ENCODE measurements at regions not wholly inside any gene's neighbourhood (a gene's known extent, or its start where the extent isn't known, plus 50 kb on each side); places are given as distances from the start of the nearest gene placed in this dataset.

DNA sequence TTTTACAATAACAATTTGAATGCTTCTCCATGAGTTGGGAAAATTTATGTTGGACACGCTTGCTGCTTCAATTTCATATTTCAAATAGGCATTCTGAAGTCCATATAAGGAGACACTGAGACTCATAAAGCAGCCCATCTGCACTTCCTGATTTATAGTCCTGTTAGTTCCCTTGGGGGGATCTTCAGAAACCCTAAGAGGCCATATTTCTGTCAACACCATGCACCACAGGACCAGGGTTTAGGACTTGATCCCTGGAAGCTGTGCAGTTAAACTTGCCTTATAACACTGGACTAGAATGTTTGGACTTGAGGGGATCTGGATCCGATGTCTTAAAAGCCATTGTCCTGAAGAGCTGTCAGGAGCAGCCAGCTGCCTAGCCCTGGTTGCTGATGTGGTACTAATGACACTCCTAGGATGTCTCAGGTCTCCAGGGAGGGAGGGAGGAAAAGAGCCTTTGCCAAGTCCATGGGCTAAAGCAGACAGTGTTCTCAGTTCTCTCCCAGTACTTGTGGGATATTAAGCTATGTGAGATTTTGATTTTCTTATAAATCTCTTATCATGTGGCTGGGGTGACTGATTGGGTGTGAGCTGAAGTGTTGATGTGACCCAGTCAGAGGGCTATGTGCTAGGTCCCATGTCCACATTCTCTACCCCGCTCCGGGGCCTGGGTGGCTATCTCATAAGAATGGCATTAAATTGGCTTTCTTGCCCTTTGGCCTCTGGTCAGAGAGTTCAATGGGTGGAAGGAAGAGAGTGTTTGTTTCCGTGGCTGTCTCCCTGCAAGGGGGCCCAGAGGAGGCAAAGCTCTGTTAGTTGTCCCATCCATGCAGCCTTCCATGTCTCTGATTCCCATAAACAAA, 399.8 kb downstream of the OSTF1 start:
- ChIA-PET POLR2A (ENCODE audit: unreplicated experiment) (no interaction called here), CTCF (interaction anchor here (0.7 kb wide), 1 partner anchor 292 kb away, joined by 3 read pairs; no protein-coding TSS in a partner anchor)
- Histone ChIP-seq H3K9me3 (ENCODE audit: control insufficient read depth, insufficient read depth, low read length) (no peaks in the 10 kb centered on the region; the same call in 1 of the 2 replicates), H3K56ac (ENCODE audit: extremely low read depth, insufficient read depth, low read length) (no peak overlapping the region), H3K18ac (ENCODE audit: low read depth, low read length) (no peak overlapping the region), H2AFZ (replicated peaks; ENCODE audit: low read length, poor library complexity) (no peak overlapping the region), H4K91ac (ENCODE audit: insufficient read depth, low read depth, low read length) (no peak overlapping the region), H3K4me2 (ENCODE audit: low read depth, low read length) (no peak overlapping the region), H3K4me1 (ENCODE audit: control insufficient read depth, insufficient read depth, low read length) (no peaks in the 10 kb centered on the region), H3K14ac (replicated peaks; ENCODE audit: low read depth, low read length) (no peak overlapping the region), H3K27me3 (ENCODE audit: control insufficient read depth, insufficient read depth, low read length) (no peaks in the 10 kb centered on the region), H4K8ac (ENCODE audit: low read depth in 2 of 2, low read length in 2 of 2) (no peak overlapping the region), H3K4ac (ENCODE audit: low read depth, low read length) (no peak overlapping the region), H3K9me1 (ENCODE audit: insufficient read depth, low read length) (no peaks in the 10 kb centered on the region), H3K23ac (ENCODE audit: low read depth, low read length) (no peak overlapping the region), H2AK5ac (ENCODE audit: low read depth, low read length) (no peak overlapping the region), H2AK9ac (replicated peaks; ENCODE audit: low read depth, low read length, poor library complexity) (no peak overlapping the region), H3K9ac (ENCODE audit: low read depth, low read length) (no peak overlapping the region), H4K20me1 (ENCODE audit: insufficient read depth, low read length) (no peaks in the 10 kb centered on the region), H3K79me1 (ENCODE audit: low read depth in 1 of 2, low read length in 2 of 2) (no peaks in the 10 kb centered on the region), H3K36me3 (ENCODE audit: control insufficient read depth, insufficient read depth, low read length) (no peaks in the 10 kb centered on the region), H3K4me3 (ENCODE audit: insufficient read depth, low read depth, low read length) (no peak overlapping the region), H3K27ac (ENCODE audit: insufficient read depth, low read length) (no peak overlapping the region), H2BK15ac (ENCODE audit: low read depth, low read length) (no peak overlapping the region), H2BK20ac (ENCODE audit: low read depth, low read length) (no peak overlapping the region), H2BK5ac (ENCODE audit: low read depth, low read length, poor library complexity, severe bottlenecking) (no peak overlapping the region), H2BK120ac (ENCODE audit: low read depth, low read length) (no peak overlapping the region), H4K5ac (ENCODE audit: low read depth, low read length) (no peak overlapping the region)
- no CpG with 5 or more reads among the region's 5 CpGs for WGBS, 2 experiments (ENCODE audit: extremely low coverage in 2 of 2, insufficient read length in 1 of 2)
- in situ Hi-C loops (cut with MboI; ENCODE audit: low sequenced_read_pairs) (no loop called here), intact Hi-C loops (cut with micrococcal nuclease) (no loop called here), dilution Hi-C loops (cut with HindIII; ENCODE audit: low sequenced_read_pairs, unreplicated experiment) (no loop called here)
- BruUV-seq (replicated peaks): no TSS peak
- no peak for DNase-seq
- ATAC-seq (ENCODE audit: low read depth): no peak
- TF ChIP-seq MAZ (IDR thresholded peaks at IDR 0.05; ENCODE audit: borderline replicate concordance, low read depth, low read length) (no peak), MAFK (IDR thresholded peaks at IDR 0.05; ENCODE audit: low read depth, low read length) (no peak), FOS (IDR thresholded peaks at IDR 0.05; ENCODE audit: low read depth, low read length) (no peak), SMC3 (IDR thresholded peaks at IDR 0.05; ENCODE audit: low read depth, low read length) (no peak), POLR2A (IDR thresholded peaks at IDR 0.05; ENCODE audit: low read depth, low read length) (no peak), RCOR1 (IDR thresholded peaks at IDR 0.05; ENCODE audit: insufficient replicate concordance, low read length) (no peak), CEBPB (IDR thresholded peaks at IDR 0.05; ENCODE audit: low read depth, low read length) (no peak), RAD21 (IDR thresholded peaks at IDR 0.05; ENCODE audit: low read length) (no peak), CHD1 (IDR thresholded peaks at IDR 0.05; ENCODE audit: low read depth, low read length) (no peak), RFX5 (IDR thresholded peaks at IDR 0.05; ENCODE audit: low read depth, low read length) (no peak), BHLHE40 (IDR thresholded peaks at IDR 0.05; ENCODE audit: low read depth, low read length) (no peak), MXI1 (IDR thresholded peaks at IDR 0.05; ENCODE audit: borderline replicate concordance, low read depth, low read length) (no peak), NFE2L2 (IDR thresholded peaks at IDR 0.05; ENCODE audit: low read depth, low read length) (no peak)
- TF ChIP-seq, protein P1, sequence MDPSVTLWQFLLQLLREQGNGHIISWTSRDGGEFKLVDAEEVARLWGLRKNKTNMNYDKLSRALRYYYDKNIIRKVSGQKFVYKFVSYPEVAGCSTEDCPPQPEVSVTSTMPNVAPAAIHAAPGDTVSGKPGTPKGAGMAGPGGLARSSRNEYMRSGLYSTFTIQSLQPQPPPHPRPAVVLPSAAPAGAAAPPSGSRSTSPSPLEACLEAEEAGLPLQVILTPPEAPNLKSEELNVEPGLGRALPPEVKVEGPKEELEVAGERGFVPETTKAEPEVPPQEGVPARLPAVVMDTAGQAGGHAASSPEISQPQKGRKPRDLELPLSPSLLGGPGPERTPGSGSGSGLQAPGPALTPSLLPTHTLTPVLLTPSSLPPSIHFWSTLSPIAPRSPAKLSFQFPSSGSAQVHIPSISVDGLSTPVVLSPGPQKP (IDR thresholded peaks at IDR 0.05; ENCODE audit: borderline replicate concordance, low read depth, low read length): no peak
- TF ChIP-seq, protein P2, sequence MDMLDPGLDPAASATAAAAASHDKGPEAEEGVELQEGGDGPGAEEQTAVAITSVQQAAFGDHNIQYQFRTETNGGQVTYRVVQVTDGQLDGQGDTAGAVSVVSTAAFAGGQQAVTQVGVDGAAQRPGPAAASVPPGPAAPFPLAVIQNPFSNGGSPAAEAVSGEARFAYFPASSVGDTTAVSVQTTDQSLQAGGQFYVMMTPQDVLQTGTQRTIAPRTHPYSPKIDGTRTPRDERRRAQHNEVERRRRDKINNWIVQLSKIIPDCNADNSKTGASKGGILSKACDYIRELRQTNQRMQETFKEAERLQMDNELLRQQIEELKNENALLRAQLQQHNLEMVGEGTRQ (IDR thresholded peaks at IDR 0.05; ENCODE audit: low read depth, low read length): no peak
- TF ChIP-seq, protein P3, sequence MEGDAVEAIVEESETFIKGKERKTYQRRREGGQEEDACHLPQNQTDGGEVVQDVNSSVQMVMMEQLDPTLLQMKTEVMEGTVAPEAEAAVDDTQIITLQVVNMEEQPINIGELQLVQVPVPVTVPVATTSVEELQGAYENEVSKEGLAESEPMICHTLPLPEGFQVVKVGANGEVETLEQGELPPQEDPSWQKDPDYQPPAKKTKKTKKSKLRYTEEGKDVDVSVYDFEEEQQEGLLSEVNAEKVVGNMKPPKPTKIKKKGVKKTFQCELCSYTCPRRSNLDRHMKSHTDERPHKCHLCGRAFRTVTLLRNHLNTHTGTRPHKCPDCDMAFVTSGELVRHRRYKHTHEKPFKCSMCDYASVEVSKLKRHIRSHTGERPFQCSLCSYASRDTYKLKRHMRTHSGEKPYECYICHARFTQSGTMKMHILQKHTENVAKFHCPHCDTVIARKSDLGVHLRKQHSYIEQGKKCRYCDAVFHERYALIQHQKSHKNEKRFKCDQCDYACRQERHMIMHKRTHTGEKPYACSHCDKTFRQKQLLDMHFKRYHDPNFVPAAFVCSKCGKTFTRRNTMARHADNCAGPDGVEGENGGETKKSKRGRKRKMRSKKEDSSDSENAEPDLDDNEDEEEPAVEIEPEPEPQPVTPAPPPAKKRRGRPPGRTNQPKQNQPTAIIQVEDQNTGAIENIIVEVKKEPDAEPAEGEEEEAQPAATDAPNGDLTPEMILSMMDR (conservative IDR thresholded peaks at IDR 0.05; ENCODE audit: low read depth, low read length): no peak
